ENCODE measurements at regions not wholly inside any gene's neighbourhood (a gene's known extent, or its start where the extent isn't known, plus 50 kb on each side); places are given as distances from the start of the nearest gene placed in this dataset.
A peak's percentile ranks its signal among the peaks of the same experiment; 100 is the strongest.

DNA sequence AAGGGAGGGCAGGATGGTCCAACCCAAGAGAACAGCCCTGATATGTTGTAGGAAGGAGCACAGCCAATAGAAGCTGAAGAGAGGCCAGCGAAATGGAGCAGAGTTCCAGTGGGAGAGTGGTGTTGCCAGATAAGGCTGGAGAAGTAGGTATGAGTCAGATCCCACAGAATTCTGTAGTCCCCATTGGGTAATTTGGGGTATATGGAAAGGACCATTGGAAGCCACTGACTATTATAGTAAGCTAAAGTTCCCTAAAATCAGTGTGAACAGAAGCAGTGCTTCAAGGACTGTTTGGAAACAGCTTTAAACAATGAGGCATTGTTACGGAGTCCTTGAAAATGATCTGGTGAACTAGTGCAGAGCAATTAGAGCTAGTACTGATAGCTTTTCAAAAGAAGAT is 63.0 kb downstream of the DISP1 start:
- FAIRE-seq: no peak
- no TSS peak for BruUV-seq (replicated peaks)

DNA sequence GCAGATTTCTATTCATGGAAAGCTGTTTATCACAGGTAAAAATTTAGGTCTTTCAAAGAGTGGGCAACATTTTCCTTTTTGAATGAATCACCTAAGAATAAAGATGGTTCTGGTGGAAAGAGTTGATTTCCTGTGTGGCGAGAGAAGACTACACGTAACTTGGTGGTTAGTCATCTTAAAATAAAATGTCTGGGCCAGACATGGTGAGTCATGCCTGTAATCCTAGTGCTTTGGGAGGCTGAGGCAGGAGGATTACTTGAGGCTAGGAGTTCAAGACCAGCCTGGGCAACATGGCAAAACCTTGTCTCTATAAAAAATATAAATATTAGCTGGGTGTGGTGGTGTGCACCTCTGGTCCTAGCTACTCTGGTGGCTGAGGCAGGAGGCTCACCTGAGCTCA is 65.7 kb downstream of the DISP1 start:
- H3K4me1 ChIP-seq (replicated peaks in 1 of 2; ENCODE audit: control insufficient read depth in 2 of 2, insufficient read depth in 2 of 2, low read length in 2 of 2): no peaks in the 10 kb centered on the region
- H3K79me2 ChIP-seq (ENCODE audit: control insufficient read depth, insufficient read depth, low read length): no peaks in the 10 kb centered on the region
- POLR2A ChIA-PET: no interaction called here
- ATAC-seq (no peak), FAIRE-seq (no peak), DNase-seq (ENCODE audit: extremely low read depth in 1 of 4, low spot score in 3 of 4) (no peak)
- H3K9me3 ChIP-seq (replicated peaks; ENCODE audit: control insufficient read depth, insufficient read depth, low read depth, low read length): no peaks in the 10 kb centered on the region
- no peaks in the 10 kb centered on the region for H4K20me1 ChIP-seq (replicated peaks; ENCODE audit: control insufficient read depth, insufficient read depth, low read length)
- H3K27ac ChIP-seq (ENCODE audit: extremely low read depth, low read depth, low read length): no peak overlapping the region
- no peaks in the 10 kb centered on the region for H3K9me1 ChIP-seq (ENCODE audit: control insufficient read depth, insufficient read depth, low read length)
- no peak overlapping the region for H3K4me2 ChIP-seq (ENCODE audit: insufficient read depth, low read length)
- no TSS peak for BruUV-seq (replicated peaks)
- intact Hi-C loops (cut with micrococcal nuclease) (no loop called here), in situ Hi-C loops (cut with MboI) (no loop called here)
- no peak for TF ChIP-seq RBM22 (IDR thresholded peaks at IDR 0.05; ENCODE audit: low read depth, low read length, poor library complexity, severe bottlenecking)
- 0 out of 2 replicates have a peak, but pooled peaks have one; percentile 20 for TF ChIP-seq FOSL1 (tag; conservative IDR thresholded peaks at IDR 0.05)
- no peak for TF ChIP-seq ZNF507 (tag; conservative IDR thresholded peaks at IDR 0.05)
- TF ChIP-seq, protein P1, sequence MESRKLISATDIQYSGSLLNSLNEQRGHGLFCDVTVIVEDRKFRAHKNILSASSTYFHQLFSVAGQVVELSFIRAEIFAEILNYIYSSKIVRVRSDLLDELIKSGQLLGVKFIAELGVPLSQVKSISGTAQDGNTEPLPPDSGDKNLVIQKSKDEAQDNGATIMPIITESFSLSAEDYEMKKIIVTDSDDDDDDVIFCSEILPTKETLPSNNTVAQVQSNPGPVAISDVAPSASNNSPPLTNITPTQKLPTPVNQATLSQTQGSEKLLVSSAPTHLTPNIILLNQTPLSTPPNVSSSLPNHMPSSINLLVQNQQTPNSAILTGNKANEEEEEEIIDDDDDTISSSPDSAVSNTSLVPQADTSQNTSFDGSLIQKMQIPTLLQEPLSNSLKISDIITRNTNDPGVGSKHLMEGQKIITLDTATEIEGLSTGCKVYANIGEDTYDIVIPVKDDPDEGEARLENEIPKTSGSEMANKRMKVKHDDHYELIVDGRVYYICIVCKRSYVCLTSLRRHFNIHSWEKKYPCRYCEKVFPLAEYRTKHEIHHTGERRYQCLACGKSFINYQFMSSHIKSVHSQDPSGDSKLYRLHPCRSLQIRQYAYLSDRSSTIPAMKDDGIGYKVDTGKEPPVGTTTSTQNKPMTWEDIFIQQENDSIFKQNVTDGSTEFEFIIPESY (CRISPR knock-in tag; IDR thresholded peaks at IDR 0.05): no peak
- TF ChIP-seq, protein P2, sequence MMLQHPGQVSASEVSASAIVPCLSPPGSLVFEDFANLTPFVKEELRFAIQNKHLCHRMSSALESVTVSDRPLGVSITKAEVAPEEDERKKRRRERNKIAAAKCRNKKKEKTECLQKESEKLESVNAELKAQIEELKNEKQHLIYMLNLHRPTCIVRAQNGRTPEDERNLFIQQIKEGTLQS (IDR thresholded peaks at IDR 0.05): peak; percentile 49
- TF ChIP-seq, protein P2 (CRISPR knock-in tag; conservative IDR thresholded peaks at IDR 0.05): no peak
- H3K27me3 ChIP-seq (ENCODE audit: control insufficient read depth in 2 of 2, insufficient read depth in 2 of 2, low read length in 2 of 2): peaks cover 0 to 3% of the 10 kb centered on the region in 2 experiments; a peak in 1 of 5 replicates
- WGBS (ENCODE audit: insufficient coverage, low coverage, missing lambda C conversion rate): 2% methylated on average over 2 of the region's 2 CpGs
- H2AFZ ChIP-seq (ENCODE audit: low read depth, low read length): no peak overlapping the region
- no peak overlapping the region for H3K4me3 ChIP-seq
- H3K36me3 ChIP-seq (ENCODE audit: control insufficient read depth, insufficient read depth, low read length): no peaks in the 10 kb centered on the region
- H3K9ac ChIP-seq (ENCODE audit: insufficient read depth in 1 of 2, low read depth in 2 of 2, low read length in 2 of 2): no peak overlapping the region
- CTCF ChIA-PET (ENCODE audit: low intra/inter-chr PET ratio): no interaction called here

More for the DNA sequence above, 63.0 kb downstream of the DISP1 start:
- intact Hi-C loops (cut with micrococcal nuclease): no loop called here
- no peak overlapping the region for H3K9ac ChIP-seq (ENCODE audit: insufficient read depth in 1 of 2, low read depth in 2 of 2, low read length in 2 of 2)
- in situ Hi-C loops (cut with MboI): no loop called here
- H3K79me2 ChIP-seq (ENCODE audit: control insufficient read depth, insufficient read depth, low read length): no peaks in the 10 kb centered on the region
- H3K36me3 ChIP-seq (ENCODE audit: control insufficient read depth, insufficient read depth, low read length): no peaks in the 10 kb centered on the region
- H3K4me1 ChIP-seq (replicated peaks in 1 of 2; ENCODE audit: control insufficient read depth in 2 of 2, insufficient read depth in 2 of 2, low read length in 2 of 2): no peaks in the 10 kb centered on the region
- H3K27me3 ChIP-seq (ENCODE audit: control insufficient read depth in 2 of 2, insufficient read depth in 2 of 2, low read length in 2 of 2): no peaks in the 10 kb centered on the region
- TF ChIP-seq FOSL1 (tag; conservative IDR thresholded peaks at IDR 0.05) (peak; percentile 56), DMBX1 (CRISPR knock-in tag; IDR thresholded peaks at IDR 0.05; ENCODE audit: borderline replicate concordance) (no peak)
- H3K9me1 ChIP-seq (ENCODE audit: control insufficient read depth, insufficient read depth, low read length): no peaks in the 10 kb centered on the region
- no peak overlapping the region for H3K27ac ChIP-seq (ENCODE audit: extremely low read depth, low read depth, low read length)
- H4K20me1 ChIP-seq (replicated peaks; ENCODE audit: control insufficient read depth, insufficient read depth, low read length): no peaks in the 10 kb centered on the region
- H3K4me2 ChIP-seq (ENCODE audit: insufficient read depth, low read length): no peak overlapping the region
- no peak overlapping the region for H2AFZ ChIP-seq (ENCODE audit: low read depth, low read length)
- DNase-seq (ENCODE audit: extremely low read depth in 1 of 4, low spot score in 3 of 4) (peak in 3 of 4 experiments; percentile 3 to 18 (median 13)), ATAC-seq (no peak)
- no peaks in the 10 kb centered on the region for H3K9me3 ChIP-seq (replicated peaks; ENCODE audit: control insufficient read depth, insufficient read depth, low read depth, low read length)
- H3K4me3 ChIP-seq: no peak overlapping the region
- CTCF ChIA-PET (ENCODE audit: low intra/inter-chr PET ratio): no interaction called here
- POLR2A ChIA-PET: interaction anchor here (1.0 kb wide), 2 partner anchors 13 to 160 kb away, joined by 3 to 4 read pairs; no protein-coding TSS in a partner anchor
- 3% methylated on average over 2 of the region's 2 CpGs for WGBS (ENCODE audit: insufficient coverage, low coverage, missing lambda C conversion rate)
